K562 (cell line): ENCODE measurements at regions not wholly inside any gene's neighbourhood (a gene's known extent, or its start where the extent isn't known, plus 50 kb on each side); places are given as distances from the start of the nearest gene placed in this dataset.

Source experiments
- ATAC-seq: fragments of 200-7000 bp; cut with Tn5 transposase; 3 replicates; pipeline ENCODE4 v1.9.1; 2020; ENCODE audit warnings: moderate library complexity
- BruUV-seq: library from RNA; stranded (reverse); fragments of 400-500 nt; replicated peaks from 2 replicates; lab custom pipeline; 2021; lab: Mats Ljungman, UMichigan
- CTCF ChIA-PET: fragments of 300-600 bp; formaldehyde crosslinking; extraction: SDS; loops from one replicate; lab custom pipeline; 2021; ENCODE audit warnings: low intra/inter-chr PET ratio; lab: Yijun Ruan, JAX
- POLR2A ChIA-PET: fragments of 300-600, 350-650 bp; sonication (Branson Sonifier 250); formaldehyde crosslinking; extraction: SDS; loops from one replicate; lab custom pipeline; 2021; ENCODE audit warnings: antibody characterized with exemption, inconsistent platforms; lab: Yijun Ruan, JAX
- DNase-seq, 4 experiments: peaks; one replicate each; pipeline versions ENCODE4 v3.0.0 to v3.0.0-alpha.2; 2011 to 2018; ENCODE audit warnings: low spot score in 3 of 4, mixed read lengths in 3 of 4; ENCODE audit errors: extremely low read depth in 1 of 4
- FAIRE-seq: peaks from 2 replicates; lab custom pipeline; 2011; peaks lifted over from hg19 to GRCh38; lab: Jason Lieb, UNC
- H2AFZ ChIP-seq: 2 replicates; pipeline ENCODE4 v1.6.0; 2011; ENCODE audit warnings: low read depth, low read length, control low read depth, inconsistent platforms
- H3K27ac ChIP-seq: fragments of 200-600 bp; 3 replicates; pipeline ENCODE4 v1.8.0; 2011; ENCODE audit warnings: low read depth, mild to moderate bottlenecking, control low read depth, inconsistent platforms, low read length, moderate library complexity, mixed read lengths; ENCODE audit errors: extremely low read depth
- H3K27me3 ChIP-seq, 2 experiments: fragments of 300-600 bp in 1 of 2; 2 replicates in 1 of 2; 3 replicates in 1 of 2; pipeline versions ENCODE4 v1.6.0 to v1.8.0; 2011; ENCODE audit warnings: inconsistent platforms in 2 of 2, low read length in 2 of 2, mild to moderate bottlenecking in 1 of 2, mixed read lengths in 1 of 2, moderate library complexity in 1 of 2; ENCODE audit not compliant: control insufficient read depth in 2 of 2, insufficient read depth in 2 of 2
- H3K36me3 ChIP-seq: fragments of 300-600 bp; 3 replicates; pipeline ENCODE4 v1.8.0; 2011; ENCODE audit warnings: mild to moderate bottlenecking, low read length, inconsistent platforms; ENCODE audit not compliant: control insufficient read depth, insufficient read depth
- H3K4me1 ChIP-seq, 2 experiments: fragments of 200-600 bp in 1 of 2; replicated peaks in 1 of 2; 2 replicates in 1 of 2; 3 replicates in 1 of 2; pipeline versions ENCODE4 v1.5.1 to v1.8.0; 2011; ENCODE audit warnings: inconsistent platforms in 2 of 2, low read length in 2 of 2, mild to moderate bottlenecking in 1 of 2, mixed read lengths in 1 of 2, moderate library complexity in 1 of 2; ENCODE audit not compliant: control insufficient read depth in 2 of 2, insufficient read depth in 2 of 2
- H3K4me2 ChIP-seq: 2 replicates; pipeline ENCODE4 v1.6.1; 2011; ENCODE audit warnings: low read length, control low read depth, inconsistent platforms, mixed read lengths; ENCODE audit not compliant: insufficient read depth
- H3K4me3 ChIP-seq: fragments of 200-600 bp; sonication (generic), shearing (Covaris generic); 2 replicates; pipeline ENCODE4 v1.5.1; 2016; ENCODE audit warnings: control low read depth, inconsistent platforms
- H3K79me2 ChIP-seq: fragments of 200-600 bp; 3 replicates; pipeline ENCODE4 v1.8.0; 2011; ENCODE audit warnings: low read length, inconsistent platforms; ENCODE audit not compliant: control insufficient read depth, insufficient read depth
- H3K9ac ChIP-seq, 2 experiments: 2 replicates each; pipeline versions ENCODE4 v1.6.0 to v1.6.1; 2011; ENCODE audit warnings: low read depth in 2 of 2, low read length in 2 of 2, control low read depth in 1 of 2, inconsistent platforms in 1 of 2, mild to moderate bottlenecking in 1 of 2, mixed read lengths in 1 of 2; ENCODE audit not compliant: insufficient read depth in 1 of 2
- H3K9me1 ChIP-seq: one replicate; pipeline ENCODE4 v1.6.0; 2011; ENCODE audit warnings: inconsistent platforms, mild to moderate bottlenecking, low read length, moderate library complexity; ENCODE audit not compliant: control insufficient read depth, insufficient read depth
- H3K9me3 ChIP-seq: replicated peaks from 2 replicates; pipeline ENCODE4 v1.5.1; 2011; ENCODE audit warnings: low read depth, low read length, inconsistent platforms; ENCODE audit not compliant: control insufficient read depth, insufficient read depth
- H4K20me1 ChIP-seq: replicated peaks from 2 replicates; pipeline ENCODE4 v1.6.1; 2011; ENCODE audit warnings: low read length, inconsistent platforms, mixed read lengths; ENCODE audit not compliant: control insufficient read depth, insufficient read depth
- BRD9 ChIP-seq: fragments of 450-650 bp; IDR thresholded peaks from 2 replicates; pipeline ENCODE4 v1.6.1; 2018; ENCODE audit warnings: low read depth; ENCODE audit not compliant: partially characterized antibody
- CREM ChIP-seq: IDR thresholded peaks from 2 replicates; pipeline ENCODE4 v1.6.1; 2014; ENCODE audit warnings: antibody characterized with exemption, low read depth
- FOXA3 ChIP-seq, 2 experiments: fragments of 450-650 bp in 1 of 2; sonication (generic) in 1 of 2; formaldehyde crosslinking; IDR thresholded peaks in 1 of 2; conservative IDR thresholded peaks in 1 of 2; 2 replicates each; pipeline versions ENCODE4 v1.4.0 to v1.8.0; 2020 to 2022; ENCODE audit warnings: mild to moderate bottlenecking in 2 of 2, missing genetic modification reagents in 1 of 2
- KDM2B ChIP-seq: fragments of 250-450 bp; sonication (Bioruptor Pico); IDR thresholded peaks from 2 replicates; pipeline ENCODE4 v1.8.0; 2021; ENCODE audit warnings: mild to moderate bottlenecking, moderate library complexity
- MBD2 ChIP-seq: sonication (generic); IDR thresholded peaks from 2 replicates; pipeline ENCODE4 v1.6.1; 2016; ENCODE audit warnings: low read depth, borderline replicate concordance
- MEF2D ChIP-seq: conservative IDR thresholded peaks from 2 replicates; pipeline ENCODE4 v1.6.1; 2016; ENCODE audit warnings: low read depth, missing genetic modification characterization, missing compliant biosample characterization
- OTX1 ChIP-seq: fragments of 450-650 bp; formaldehyde crosslinking; IDR thresholded peaks from 2 replicates; pipeline ENCODE4 v1.4.0; 2022; ENCODE audit warnings: mild to moderate bottlenecking
- SMARCA5 ChIP-seq: fragments of 450-650 bp; IDR thresholded peaks from 2 replicates; pipeline ENCODE4 v1.6.1; 2016
- TBP ChIP-seq: optimal IDR thresholded peaks from 2 replicates; pipeline ENCODE3; 2011; ENCODE audit warnings: low read depth, low read length, improper control_type of control experiment
- ZBTB1 ChIP-seq: sonication (generic); formaldehyde crosslinking; IDR thresholded peaks from 2 replicates; pipeline ENCODE4 v1.8.1; 2023; ENCODE audit warnings: missing genetic modification reagents, low read depth, mild to moderate bottlenecking, borderline replicate concordance
- ZFP36 ChIP-seq: fragments of 150-350 bp; IDR thresholded peaks from 2 replicates; pipeline ENCODE4 v1.6.1; 2018; ENCODE audit warnings: low read length, low read depth; ENCODE audit not compliant: partially characterized antibody
- ZNF584 ChIP-seq: fragments of 200-800 bp; sonication (Bioruptor generic); IDR thresholded peaks from 2 replicates; pipeline ENCODE4 v1.6.1; 2016; ENCODE audit warnings: low read depth, mild to moderate bottlenecking, missing genetic modification characterization, missing compliant biosample characterization
- WGBS: fragments of 100-300 bp; shearing (Covaris generic); methylation state at CpG from one replicate; pipeline ENCODE4 v1.1.6; 2016; ENCODE audit warnings: low coverage, mixed read lengths; ENCODE audit not compliant: insufficient coverage; ENCODE audit errors: missing lambda C conversion rate; 5-methylcytosine and 5-hydroxymethylcytosine counted together
- in situ Hi-C: fragments of 300-500 bp; cut with MboI; formaldehyde crosslinking; loops from 4 replicates; pipeline ENCODE4 v1.15.0; 2018; ENCODE audit warnings: inconsistent platforms, mixed read lengths
- intact Hi-C: fragments of 100-400 bp; cut with micrococcal nuclease; formaldehyde crosslinking; loops from 2 replicates; pipeline ENCODE4 v1.14.2; 2022
- TF ChIP-seq, protein P1 (sequence below): fragments of 250-450 bp; sonication (Bioruptor Pico); IDR thresholded peaks from 2 replicates; pipeline ENCODE4 v1.9.0; 2021; ENCODE audit warnings: mild to moderate bottlenecking
- TF ChIP-seq, protein P2 (sequence below), 2 experiments: fragments of 250-450 bp in 1 of 2; fragments of 450-650 bp in 1 of 2; sonication (Bioruptor Pico) in 1 of 2; IDR thresholded peaks; 2 replicates each; pipeline versions ENCODE4 v1.6.1 to v1.8.0; 2016 to 2021; ENCODE audit warnings: mild to moderate bottlenecking in 2 of 2, moderate library complexity in 2 of 2, missing compliant biosample characterization in 1 of 2, missing genetic modification characterization in 1 of 2

DNA sequence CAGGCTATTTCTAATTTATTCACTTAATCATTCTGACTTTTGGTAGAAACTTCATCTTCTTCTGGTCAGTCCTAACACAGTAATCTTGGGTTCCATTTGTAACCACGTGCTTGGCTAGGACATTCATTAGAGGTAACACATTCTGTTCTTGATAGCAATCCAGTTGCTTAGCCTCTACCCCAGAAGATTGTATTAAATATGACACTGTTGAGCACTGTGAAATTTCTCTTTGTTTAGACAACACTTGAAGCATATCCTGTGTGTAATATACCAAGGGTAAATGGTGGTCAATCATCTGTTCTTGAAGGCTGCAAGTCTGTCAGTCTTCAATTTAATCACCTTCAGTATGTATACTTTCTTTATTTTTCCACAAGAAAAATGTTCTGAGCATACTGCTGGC lies 523.0 kb downstream of the ANKRD50 start (continued):
- TF ChIP-seq FOXA3 (CRISPR knock-in tag; conservative IDR thresholded peaks at IDR 0.05 in 1 of 2, IDR thresholded peaks at IDR 0.05 in 1 of 2): no peak
- TF ChIP-seq CREM: no peak

DNA sequence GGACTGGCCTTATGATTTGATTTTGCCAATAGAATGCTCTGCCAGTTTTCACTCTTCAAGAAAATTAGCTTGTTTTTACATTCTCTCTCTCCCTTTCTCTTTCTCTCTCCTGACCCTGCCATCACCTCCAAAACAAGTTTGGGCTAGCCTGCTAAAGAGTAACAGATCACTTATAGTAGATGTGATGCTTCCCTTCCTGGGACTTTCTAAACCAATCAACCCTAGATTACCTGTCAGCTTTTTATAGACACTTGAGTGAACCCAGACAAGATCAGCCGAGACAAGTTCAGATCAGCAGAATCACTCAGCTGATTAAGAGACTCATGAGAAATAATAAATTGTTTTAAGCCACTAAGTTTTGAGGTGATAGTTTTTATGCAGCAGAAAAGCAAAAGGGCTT lies 521.2 kb downstream of the ANKRD50 start:
- Histone ChIP-seq H2AFZ (no peak overlapping the region), H3K9me3 (no peaks in the 10 kb centered on the region), H4K20me1 (no peaks in the 10 kb centered on the region)
- DNase-seq: no peak
- no peak for TF ChIP-seq MEF2D (tag)
- no peak for TF ChIP-seq ZBTB1
- no peak for TF ChIP-seq SMARCA5
- no peak for TF ChIP-seq OTX1 (CRISPR knock-in tag)
- no peak for TF ChIP-seq TBP
- TF ChIP-seq BRD9: no peak
- TF ChIP-seq MBD2: no peak
- TF ChIP-seq KDM2B: no peak
- TF ChIP-seq ZFP36: no peak
- TF ChIP-seq, protein P1, sequence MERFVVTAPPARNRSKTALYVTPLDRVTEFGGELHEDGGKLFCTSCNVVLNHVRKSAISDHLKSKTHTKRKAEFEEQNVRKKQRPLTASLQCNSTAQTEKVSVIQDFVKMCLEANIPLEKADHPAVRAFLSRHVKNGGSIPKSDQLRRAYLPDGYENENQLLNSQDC (CRISPR knock-in tag): no peak
- TF ChIP-seq, protein P2, sequence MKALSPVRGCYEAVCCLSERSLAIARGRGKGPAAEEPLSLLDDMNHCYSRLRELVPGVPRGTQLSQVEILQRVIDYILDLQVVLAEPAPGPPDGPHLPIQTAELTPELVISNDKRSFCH (CRISPR knock-in tag; IDR thresholded peaks at IDR 0.05): no peak
- TF ChIP-seq, protein P2 (tag; IDR thresholded peaks at IDR 0.05): no peak
- no peak for TF ChIP-seq ZNF584 (CRISPR knock-in tag)
- TF ChIP-seq, all 486 proteins: peak for 0
- no peaks in the 10 kb centered on the region for H3K27me3 ChIP-seq
- WGBS: 0% methylated on average over 1 of the region's 1 CpG
- H3K4me2 ChIP-seq: no peak overlapping the region
- ChIA-PET CTCF (no interaction called here), POLR2A (no interaction called here)
- H3K4me3 ChIP-seq: no peak overlapping the region
- H3K27ac ChIP-seq: no peak overlapping the region
- FAIRE-seq (no peak), ATAC-seq (no peak)
- intact Hi-C loops: no loop called here
- no peaks in the 10 kb centered on the region for H3K9me1 ChIP-seq
- H3K4me1 ChIP-seq: no peaks in the 10 kb centered on the region
- no peak overlapping the region for H3K9ac ChIP-seq
- in situ Hi-C loops: no loop called here
- no peaks in the 10 kb centered on the region for H3K36me3 ChIP-seq
- BruUV-seq: no TSS peak
- no peaks in the 10 kb centered on the region for H3K79me2 ChIP-seq
